Fibroblast of skin of scalp (primary cell): ENCODE measurements at regions not wholly inside any gene's neighbourhood (a gene's known extent, or its start where the extent isn't known, plus 50 kb on each side); places are given as distances from the start of the nearest gene placed in this dataset.
"Not testable (repeated sequence)": the region's sequence is repeated elsewhere in the genome, so short reads cannot be mapped to it uniquely, and the experiment has no call there.

Experiments
- DNase-seq: peaks from one replicate; pipeline ENCODE4 v3.0.0-alpha.2; 2013

- no peak for DNase-seq
Measured at GRCh38 chr1:181259026-181259745, 170.7 kb downstream of the IER5 start.

GRCh38 chr1:181260271-181260670 is 171.8 kb downstream of the IER5 start:
- DNase-seq, result no peak

- no peak for DNase-seq
Measured at GRCh38 chr1:181260994-181261393, 172.5 kb downstream of the IER5 start.

- no peak for DNase-seq
Measured at GRCh38 chr1:181262069-181262468, 173.6 kb downstream of the IER5 start.

- no peak for DNase-seq
Measured at GRCh38 chr1:181263444-181263843, 174.9 kb downstream of the IER5 start.

GRCh38 chr1:181264821-181265220 is 176.3 kb downstream of the IER5 start:
- DNase-seq, result no peak

- DNase-seq, result no peak
Measured at GRCh38 chr1:181284978-181285377, 196.5 kb downstream of the IER5 start.

GRCh38 chr1:181295217-181295616 is 188.1 kb upstream of the CACNA1E start:
- no peak for DNase-seq

- DNase-seq, result no peak
Measured at GRCh38 chr1:181296180-181296579, 187.1 kb upstream of the CACNA1E start.

GRCh38 chr1:181308098-181308497 is 175.2 kb upstream of the CACNA1E start:
- DNase-seq, result no peak

- DNase-seq, result no peak
Measured at GRCh38 chr1:181310560-181310959, 172.8 kb upstream of the CACNA1E start.

GRCh38 chr1:181312946-181313345 is 170.4 kb upstream of the CACNA1E start:
- DNase-seq, result no peak

GRCh38 chr1:181313466-181313865 is 169.9 kb upstream of the CACNA1E start:
- no peak for DNase-seq

- DNase-seq, result no peak
Measured at GRCh38 chr1:181314010-181314409, 169.3 kb upstream of the CACNA1E start.

- DNase-seq, result no peak
Measured at GRCh38 chr1:181314959-181315358, 168.4 kb upstream of the CACNA1E start.

GRCh38 chr1:181317261-181317930 is 165.9 kb upstream of the CACNA1E start:
- DNase-seq, result no peak

GRCh38 chr1:181318022-181318857 is 165.1 kb upstream of the CACNA1E start:
- DNase-seq, result no peak

- peak; percentile 4 for DNase-seq
Measured at GRCh38 chr1:181318858-181319235, 164.5 kb upstream of the CACNA1E start.

GRCh38 chr1:181319907-181320306 is 163.4 kb upstream of the CACNA1E start:
- DNase-seq, result no peak

GRCh38 chr1:181324797-181325616 is 158.3 kb upstream of the CACNA1E start:
- no peak for DNase-seq

GRCh38 chr1:181325765-181326164 is 157.6 kb upstream of the CACNA1E start:
- not testable (repeated sequence) for DNase-seq

- no peak for DNase-seq
Measured at GRCh38 chr1:181326348-181326747, 157.0 kb upstream of the CACNA1E start.

GRCh38 chr1:181327796-181328195 is 155.5 kb upstream of the CACNA1E start:
- no peak for DNase-seq
